Loucy (cell line): ENCODE measurements at regions not wholly inside any gene's neighbourhood (a gene's known extent, or its start where the extent isn't known, plus 50 kb on each side); places are given as distances from the start of the nearest gene placed in this dataset.

ENCODE experiments used
- H2AFZ ChIP-seq: fragments of 200-600 bp; sonication (generic); 2 replicates; pipeline ENCODE4 v1.6.0; 2016; ENCODE audit warnings: antibody characterized with exemption, mild to moderate bottlenecking, low read length, moderate library complexity
- H3F3A ChIP-seq: fragments of 200-600 bp; 2 replicates; pipeline ENCODE4 v1.6.0; 2016; ENCODE audit warnings: antibody characterized with exemption, low read depth, mild to moderate bottlenecking
- H3K27me3 ChIP-seq: fragments of 200-600 bp; sonication (generic); 2 replicates; pipeline ENCODE4 v1.6.1; 2014; ENCODE audit warnings: low read length, mild to moderate bottlenecking; ENCODE audit not compliant: insufficient read depth, poor library complexity, severe bottlenecking
- H3K36me3 ChIP-seq: fragments of 200-600 bp; sonication (generic); 2 replicates; pipeline ENCODE4 v1.6.1; 2016; ENCODE audit warnings: low read length; ENCODE audit not compliant: insufficient read depth
- H3K4me1 ChIP-seq: fragments of 200-600 bp; sonication (generic); 2 replicates; pipeline ENCODE4 v1.5.1; 2014; ENCODE audit warnings: low read length, mild to moderate bottlenecking; ENCODE audit not compliant: insufficient read depth, poor library complexity, severe bottlenecking
- H3K4me2 ChIP-seq: fragments of 200-600 bp; sonication (generic); 2 replicates; pipeline ENCODE4 v1.6.0; 2014; ENCODE audit warnings: antibody characterized with exemption, low read length, low read depth, mild to moderate bottlenecking; ENCODE audit not compliant: poor library complexity, severe bottlenecking
- H3K4me3 ChIP-seq: fragments of 200-600 bp; sonication (generic); 2 replicates; pipeline ENCODE4 v1.5.1; 2014; ENCODE audit warnings: low read length, mild to moderate bottlenecking, mixed read lengths; ENCODE audit not compliant: poor library complexity, severe bottlenecking
- H3K79me2 ChIP-seq: fragments of 200-600 bp; sonication (generic); 2 replicates; pipeline ENCODE4 v1.6.1; 2014; ENCODE audit warnings: low read length; ENCODE audit not compliant: insufficient read depth
- H3K9ac ChIP-seq: fragments of 200-600 bp; sonication (generic); 2 replicates; pipeline ENCODE4 v1.6.0; 2014; ENCODE audit warnings: mild to moderate bottlenecking, low read depth, low read length, moderate library complexity; ENCODE audit not compliant: poor library complexity, severe bottlenecking
- H3K9me2 ChIP-seq: fragments of 200-600 bp; sonication (generic); replicated peaks from 2 replicates; pipeline ENCODE4 v1.6.1; 2016; ENCODE audit warnings: low read depth, low read length, mixed read lengths
- H3K9me3 ChIP-seq: fragments of 200-600 bp; sonication (generic); 2 replicates; pipeline ENCODE4 v1.6.1; 2014; ENCODE audit warnings: mild to moderate bottlenecking, antibody characterized with exemption, low read length, low read depth; ENCODE audit not compliant: insufficient read depth
- H4K20me1 ChIP-seq: fragments of 200-600 bp; sonication (generic); 2 replicates; pipeline ENCODE4 v1.6.0; 2014; ENCODE audit warnings: antibody characterized with exemption, low read length, mild to moderate bottlenecking; ENCODE audit not compliant: insufficient read depth, poor library complexity, severe bottlenecking
- EZH2phosphoT487 ChIP-seq: fragments of 200-600 bp; IDR thresholded peaks from 2 replicates; pipeline ENCODE4 v1.6.1; 2018; ENCODE audit warnings: antibody characterized with exemption, mild to moderate bottlenecking, moderate library complexity, borderline replicate concordance
- TF ChIP-seq, protein P1 (sequence below): fragments of 200-600 bp; sonication (generic); conservative IDR thresholded peaks from 2 replicates; pipeline ENCODE4 v1.5.1; 2014; ENCODE audit warnings: mild to moderate bottlenecking, antibody characterized with exemption, low read length

DNA sequence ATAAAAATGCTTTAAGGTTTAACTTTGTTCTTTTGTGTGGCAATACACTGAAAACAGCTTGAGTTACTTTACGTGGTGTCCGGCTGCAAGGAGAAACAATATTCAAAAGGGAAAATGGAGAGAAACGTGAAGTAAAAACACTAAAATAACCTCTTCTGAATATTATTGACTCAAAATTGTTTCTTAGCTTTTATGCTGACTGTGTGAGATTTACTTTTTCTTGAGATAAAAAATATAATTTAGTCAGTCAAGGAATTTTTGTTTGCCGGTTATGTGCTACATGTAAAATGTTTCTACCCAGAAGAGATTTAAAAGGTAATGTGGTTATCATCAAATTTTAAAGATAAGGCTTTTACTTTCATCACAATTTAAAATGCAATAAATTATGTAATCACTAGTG is 200.6 kb upstream of the GPC6 start:
- Histone ChIP-seq H3K4me2 (no peak overlapping the region), H3K4me3 (no peak overlapping the region), H3K79me2 (no peaks in the 10 kb centered on the region), H4K20me1 (no peaks in the 10 kb centered on the region), H3K9me3 (0 out of 2 replicates have a peak, but pooled peaks cover 3% of the 10 kb centered on the region), H3F3A (no peaks in the 10 kb centered on the region), H3K4me1 (no peaks in the 10 kb centered on the region), H3K27me3 (no peaks in the 10 kb centered on the region), H3K36me3 (no peaks in the 10 kb centered on the region), H3K9ac (no peak overlapping the region), H3K9me2 (no peaks in the 10 kb centered on the region), H2AFZ (no peak overlapping the region)
- TF ChIP-seq, protein P1, sequence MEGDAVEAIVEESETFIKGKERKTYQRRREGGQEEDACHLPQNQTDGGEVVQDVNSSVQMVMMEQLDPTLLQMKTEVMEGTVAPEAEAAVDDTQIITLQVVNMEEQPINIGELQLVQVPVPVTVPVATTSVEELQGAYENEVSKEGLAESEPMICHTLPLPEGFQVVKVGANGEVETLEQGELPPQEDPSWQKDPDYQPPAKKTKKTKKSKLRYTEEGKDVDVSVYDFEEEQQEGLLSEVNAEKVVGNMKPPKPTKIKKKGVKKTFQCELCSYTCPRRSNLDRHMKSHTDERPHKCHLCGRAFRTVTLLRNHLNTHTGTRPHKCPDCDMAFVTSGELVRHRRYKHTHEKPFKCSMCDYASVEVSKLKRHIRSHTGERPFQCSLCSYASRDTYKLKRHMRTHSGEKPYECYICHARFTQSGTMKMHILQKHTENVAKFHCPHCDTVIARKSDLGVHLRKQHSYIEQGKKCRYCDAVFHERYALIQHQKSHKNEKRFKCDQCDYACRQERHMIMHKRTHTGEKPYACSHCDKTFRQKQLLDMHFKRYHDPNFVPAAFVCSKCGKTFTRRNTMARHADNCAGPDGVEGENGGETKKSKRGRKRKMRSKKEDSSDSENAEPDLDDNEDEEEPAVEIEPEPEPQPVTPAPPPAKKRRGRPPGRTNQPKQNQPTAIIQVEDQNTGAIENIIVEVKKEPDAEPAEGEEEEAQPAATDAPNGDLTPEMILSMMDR: no peak
- no peak for TF ChIP-seq EZH2phosphoT487

DNA sequence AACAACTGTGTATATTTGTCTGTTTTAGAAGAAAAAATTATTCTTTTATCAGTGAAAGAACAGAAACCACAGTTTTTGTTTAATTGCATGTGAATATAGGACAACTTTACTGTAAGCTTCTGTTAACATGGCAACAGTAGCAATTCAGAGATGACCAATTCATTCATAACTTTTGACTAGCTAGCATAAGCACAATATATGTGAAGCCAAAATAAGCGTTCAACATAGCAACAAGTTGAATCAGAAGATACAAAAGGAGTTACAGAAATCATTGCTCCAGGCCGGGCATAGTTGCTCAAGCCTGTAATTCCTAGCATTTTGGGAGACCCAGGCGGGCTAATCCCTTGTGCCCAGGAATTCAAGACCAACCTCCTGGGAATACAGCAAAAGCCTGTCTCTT is 197.1 kb upstream of the GPC6 start:
- Histone ChIP-seq H3K9me2 (no peaks in the 10 kb centered on the region), H3K4me2 (no peak overlapping the region), H3K9ac (no peak overlapping the region), H3K9me3 (0 out of 2 replicates have a peak, but pooled peaks cover 3% of the 10 kb centered on the region), H3K36me3 (no peaks in the 10 kb centered on the region), H2AFZ (no peak overlapping the region), H3F3A (no peaks in the 10 kb centered on the region), H3K4me3 (no peak overlapping the region), H3K79me2 (no peaks in the 10 kb centered on the region), H4K20me1 (no peaks in the 10 kb centered on the region), H3K27me3 (no peaks in the 10 kb centered on the region), H3K4me1 (no peaks in the 10 kb centered on the region)
- TF ChIP-seq, protein P1: no peak
- no peak for TF ChIP-seq EZH2phosphoT487

DNA sequence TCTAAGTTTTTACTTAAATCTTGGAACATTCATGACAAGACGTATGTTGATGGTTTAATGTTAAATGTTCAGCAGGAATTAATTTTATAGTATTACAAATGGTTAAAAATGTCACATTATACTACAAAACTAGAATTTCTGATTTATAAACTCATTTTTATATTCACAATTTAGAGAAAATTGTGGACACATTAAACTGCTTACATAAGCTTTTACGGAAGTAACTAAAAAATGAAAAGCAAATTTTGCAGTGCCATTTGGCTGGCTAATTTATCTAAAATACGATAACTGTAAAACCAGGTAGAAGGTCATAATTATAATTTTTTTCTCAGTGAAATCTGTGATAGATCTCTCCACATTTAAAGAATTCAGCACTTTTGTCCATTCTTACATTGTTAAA is 190.2 kb upstream of the GPC6 start:
- H3K4me2 ChIP-seq: no peak overlapping the region
- H3K9ac ChIP-seq: no peak overlapping the region
- H3F3A ChIP-seq: no peaks in the 10 kb centered on the region
- no peaks in the 10 kb centered on the region for H3K9me2 ChIP-seq
- TF ChIP-seq, protein P1: no peak
- TF ChIP-seq EZH2phosphoT487: no peak
- H3K9me3 ChIP-seq: no peaks in the 10 kb centered on the region
- no peaks in the 10 kb centered on the region for H3K4me1 ChIP-seq
- no peaks in the 10 kb centered on the region for H3K79me2 ChIP-seq
- no peak overlapping the region for H3K4me3 ChIP-seq
- H3K27me3 ChIP-seq: no peaks in the 10 kb centered on the region
- H4K20me1 ChIP-seq: no peaks in the 10 kb centered on the region
- H3K36me3 ChIP-seq: no peaks in the 10 kb centered on the region
- no peak overlapping the region for H2AFZ ChIP-seq
